GM12878 (cell line): ENCODE measurements at regions not wholly inside any gene's neighbourhood (a gene's known extent, or its start where the extent isn't known, plus 50 kb on each side); places are given as distances from the start of the nearest gene placed in this dataset.

Experiments used
- BMI1 ChIP-seq: fragments of 450-650 bp; IDR thresholded peaks from 2 replicates; pipeline ENCODE4 v1.6.1; 2016; ENCODE audit warnings: mild to moderate bottlenecking, moderate library complexity, borderline replicate concordance
- CBX5 ChIP-seq: sonication (generic); IDR thresholded peaks from 2 replicates; pipeline ENCODE4 v1.6.1; 2016; ENCODE audit warnings: low read depth, moderate library complexity, mild to moderate bottlenecking, inconsistent platforms
- CTCF ChIP-seq, 3 experiments: IDR thresholded peaks in 2 of 3; conservative IDR thresholded peaks in 1 of 3; 2 replicates each; pipeline ENCODE4 v1.5.1; 2011; ENCODE audit warnings: low read depth in 3 of 3, low read length in 3 of 3, mild to moderate bottlenecking in 3 of 3, control low read depth in 2 of 3, moderate library complexity in 2 of 3, inconsistent platforms in 1 of 3, mixed read lengths in 1 of 3; ENCODE audit not compliant: control insufficient read depth in 2 of 3, insufficient read depth in 1 of 3; ENCODE audit errors: extremely low read depth in 1 of 3
- E2F4 ChIP-seq: IDR thresholded peaks from 2 replicates; pipeline ENCODE4 v1.6.1; 2012; ENCODE audit warnings: low read depth, low read length, improper control_type of control experiment
- ETV6 ChIP-seq, 2 experiments: fragments of 450-650 bp in 1 of 2; IDR thresholded peaks in 1 of 2; conservative IDR thresholded peaks in 1 of 2; 2 replicates each; pipeline ENCODE4 v1.6.1; 2014; ENCODE audit warnings: antibody characterized with exemption in 1 of 2, borderline replicate concordance in 1 of 2, low read depth in 1 of 2, mild to moderate bottlenecking in 1 of 2, moderate library complexity in 1 of 2
- FOXK2 ChIP-seq: fragments of 450-650 bp; IDR thresholded peaks from 2 replicates; pipeline ENCODE4 v1.6.1; 2017; ENCODE audit warnings: mild to moderate bottlenecking, moderate library complexity
- HDGF ChIP-seq: fragments of 450-650 bp; IDR thresholded peaks from 2 replicates; pipeline ENCODE4 v1.6.1; 2016; ENCODE audit warnings: antibody characterized with exemption
- MEF2A ChIP-seq: IDR thresholded peaks from 2 replicates; pipeline ENCODE4 v1.6.1; 2011; ENCODE audit warnings: low read depth, mild to moderate bottlenecking, low read length, moderate library complexity; ENCODE audit not compliant: insufficient read depth
- MTA3 ChIP-seq: IDR thresholded peaks from 2 replicates; pipeline ENCODE4 v1.6.1; 2012; ENCODE audit warnings: low read length, inconsistent platforms, borderline replicate concordance
- PAX5 ChIP-seq: IDR thresholded peaks from 2 replicates; pipeline ENCODE4 v1.6.1; 2011; ENCODE audit warnings: low read depth, low read length, borderline replicate concordance
- POU2F2 ChIP-seq: IDR thresholded peaks from 3 replicates; pipeline ENCODE4 v1.6.1; 2011; ENCODE audit warnings: low read depth, mild to moderate bottlenecking, low read length, borderline replicate concordance
- RUNX3 ChIP-seq: IDR thresholded peaks from 2 replicates; pipeline ENCODE4 v1.6.1; 2012; ENCODE audit warnings: low read length, inconsistent platforms
- SKIL ChIP-seq: fragments of 450-650 bp; IDR thresholded peaks from 2 replicates; pipeline ENCODE4 v1.6.1; 2017; ENCODE audit warnings: mild to moderate bottlenecking, low read depth, inconsistent platforms; ENCODE audit not compliant: poor library complexity, severe bottlenecking
- SRF ChIP-seq, 2 experiments: IDR thresholded peaks; 2 replicates each; pipeline ENCODE4 v1.6.1; 2011; ENCODE audit warnings: low read depth in 2 of 2, low read length in 2 of 2, mild to moderate bottlenecking in 1 of 2, moderate library complexity in 1 of 2
- ZNF24 ChIP-seq: fragments of 450-650 bp; IDR thresholded peaks from 2 replicates; pipeline ENCODE4 v1.6.1; 2017; ENCODE audit warnings: antibody characterized with exemption, mild to moderate bottlenecking
- TF ChIP-seq, protein P1 (sequence below): IDR thresholded peaks from 2 replicates; pipeline ENCODE4 v1.6.1; 2012; ENCODE audit warnings: low read length, inconsistent platforms
- TF ChIP-seq, protein P2 (sequence below): fragments of 450-650 bp; IDR thresholded peaks from 2 replicates; pipeline ENCODE4 v1.6.1; 2017; ENCODE audit warnings: borderline replicate concordance

DNA sequence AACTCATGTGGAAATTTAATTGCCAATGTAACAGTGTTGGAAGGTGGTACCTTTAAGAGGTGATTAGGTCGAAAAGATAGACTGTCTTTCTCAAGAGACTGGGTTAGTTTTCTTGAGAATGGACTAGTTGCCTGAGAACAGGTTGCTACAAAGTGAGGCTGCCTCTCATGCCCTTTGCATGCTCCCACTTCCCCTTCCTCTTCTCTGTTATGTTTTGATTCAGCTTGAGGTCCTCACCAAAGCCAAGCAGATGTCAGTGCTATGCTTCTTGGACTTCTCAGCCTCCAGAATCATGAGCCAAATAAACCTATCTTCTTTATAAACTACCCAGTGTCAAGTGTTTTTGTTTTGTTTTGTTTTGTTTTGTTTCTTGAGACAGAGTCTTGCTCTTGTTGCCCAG is 187.0 kb upstream of the RUNX1 start (continued):
- TF ChIP-seq MTA3 (peak; percentile 43; the same call in 1 of the 2 replicates), MEF2A (no peak), PAX5 (peak; percentile 37; the same call in 1 of the 2 replicates), RUNX3 (peak; percentile 72), CTCF (IDR thresholded peaks at IDR 0.05 in 2 of 3, conservative IDR thresholded peaks at IDR 0.05 in 1 of 3; ENCODE audit: control insufficient read depth in 2 of 3, extremely low read depth in 1 of 3, insufficient read depth in 1 of 3, low read depth in 3 of 3, low read length in 3 of 3) (no peak), CBX5 (peak; percentile 98), FOXK2 (no peak), SKIL (no peak), BMI1 (no peak), E2F4 (no peak), ZNF24 (no peak), SRF (IDR thresholded peaks at IDR 0.05; ENCODE audit: low read depth in 2 of 2, low read length in 2 of 2) (no peak), ETV6 (conservative IDR thresholded peaks at IDR 0.05 in 1 of 2, IDR thresholded peaks at IDR 0.05 in 1 of 2; ENCODE audit: borderline replicate concordance in 1 of 2, low read depth in 1 of 2) (peak in 1 of 2 experiments; percentile 49; a peak in 1 of 4 replicates), HDGF (no peak), POU2F2 (peak; percentile 54; the same call in 1 of the 3 replicates)
- TF ChIP-seq, protein P1, sequence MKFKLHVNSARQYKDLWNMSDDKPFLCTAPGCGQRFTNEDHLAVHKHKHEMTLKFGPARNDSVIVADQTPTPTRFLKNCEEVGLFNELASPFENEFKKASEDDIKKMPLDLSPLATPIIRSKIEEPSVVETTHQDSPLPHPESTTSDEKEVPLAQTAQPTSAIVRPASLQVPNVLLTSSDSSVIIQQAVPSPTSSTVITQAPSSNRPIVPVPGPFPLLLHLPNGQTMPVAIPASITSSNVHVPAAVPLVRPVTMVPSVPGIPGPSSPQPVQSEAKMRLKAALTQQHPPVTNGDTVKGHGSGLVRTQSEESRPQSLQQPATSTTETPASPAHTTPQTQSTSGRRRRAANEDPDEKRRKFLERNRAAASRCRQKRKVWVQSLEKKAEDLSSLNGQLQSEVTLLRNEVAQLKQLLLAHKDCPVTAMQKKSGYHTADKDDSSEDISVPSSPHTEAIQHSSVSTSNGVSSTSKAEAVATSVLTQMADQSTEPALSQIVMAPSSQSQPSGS, result peak; percentile 69
- TF ChIP-seq, protein P2, sequence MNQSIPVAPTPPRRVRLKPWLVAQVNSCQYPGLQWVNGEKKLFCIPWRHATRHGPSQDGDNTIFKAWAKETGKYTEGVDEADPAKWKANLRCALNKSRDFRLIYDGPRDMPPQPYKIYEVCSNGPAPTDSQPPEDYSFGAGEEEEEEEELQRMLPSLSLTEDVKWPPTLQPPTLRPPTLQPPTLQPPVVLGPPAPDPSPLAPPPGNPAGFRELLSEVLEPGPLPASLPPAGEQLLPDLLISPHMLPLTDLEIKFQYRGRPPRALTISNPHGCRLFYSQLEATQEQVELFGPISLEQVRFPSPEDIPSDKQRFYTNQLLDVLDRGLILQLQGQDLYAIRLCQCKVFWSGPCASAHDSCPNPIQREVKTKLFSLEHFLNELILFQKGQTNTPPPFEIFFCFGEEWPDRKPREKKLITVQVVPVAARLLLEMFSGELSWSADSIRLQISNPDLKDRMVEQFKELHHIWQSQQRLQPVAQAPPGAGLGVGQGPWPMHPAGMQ, result no peak
